GM13977 (cell line): ENCODE measurements at regions not wholly inside any gene's neighbourhood (a gene's known extent, or its start where the extent isn't known, plus 50 kb on each side); places are given as distances from the start of the nearest gene placed in this dataset.

Source experiments
- DNase-seq: peaks from one replicate; pipeline ENCODE4 v3.0.0; 2012; ENCODE audit warnings: low spot score
- CTCF ChIP-seq: IDR thresholded peaks from 2 replicates; pipeline ENCODE4 v1.5.1; 2012; ENCODE audit warnings: mild to moderate bottlenecking, control low read depth; ENCODE audit not compliant: insufficient read depth; ENCODE audit errors: extremely low read depth, missing control alignments
- in situ Hi-C: fragments of 300-500 bp; cut with MboI; formaldehyde crosslinking; loops from one replicate; pipeline ENCODE4 v1.12.0; 2022; ENCODE audit warnings: low sequenced_read_pairs, low pct_unique_long_range_greater_than_20kb, mixed read lengths, inconsistent platforms; ENCODE audit not compliant: unreplicated experiment

- DNase-seq, result no peak
- TF ChIP-seq CTCF, result no peak
- in situ Hi-C loops, result no loop called here
Observed at GRCh38 chr21:26748066-26748465, 97.1 kb downstream of the ADAMTS1 start.

GRCh38 chr21:26747216-26747615 is 98.0 kb downstream of the ADAMTS1 start:
- no peak for TF ChIP-seq CTCF
- in situ Hi-C loops, result no loop called here
- DNase-seq, result no peak

DNA sequence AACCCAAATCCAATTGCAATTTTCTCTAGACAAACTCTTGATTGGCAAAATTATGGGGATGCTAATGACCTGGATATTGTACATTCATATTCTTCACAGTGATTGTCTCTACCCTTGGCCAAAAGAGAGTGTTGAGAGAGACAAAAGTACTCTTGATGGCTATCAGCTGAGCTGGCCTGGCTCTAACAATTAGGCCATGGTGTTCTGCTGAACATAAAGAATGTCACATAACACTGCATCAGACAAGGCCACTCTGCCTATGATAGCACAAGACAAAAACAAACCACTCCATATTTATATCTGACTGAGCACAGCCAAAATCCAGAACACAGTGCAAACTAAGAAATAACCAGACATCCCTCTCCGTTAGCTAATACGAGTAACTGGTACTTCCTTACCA is 101.7 kb downstream of the ADAMTS1 start:
- DNase-seq, result no peak
- no peak for TF ChIP-seq CTCF
- in situ Hi-C loops, result no loop called here

DNA sequence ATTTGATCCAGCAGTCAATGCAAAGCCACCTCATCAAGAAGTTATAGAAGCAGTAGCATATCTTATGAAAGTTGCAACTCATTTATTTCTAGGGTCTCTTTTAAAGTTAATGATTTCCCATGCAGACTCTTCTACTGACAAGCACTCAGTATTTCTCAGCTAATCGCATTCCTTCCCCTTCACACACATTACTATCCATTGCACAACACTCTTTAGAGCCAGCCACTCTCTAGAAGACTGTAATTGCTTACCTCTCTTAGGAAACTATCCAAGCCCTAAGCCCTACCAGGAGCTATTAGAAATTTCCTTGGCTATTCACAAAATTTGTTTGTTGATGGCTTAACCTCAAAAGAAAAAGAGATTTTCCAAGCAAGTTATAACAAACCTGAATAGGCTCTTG is 106.0 kb downstream of the ADAMTS1 start:
- DNase-seq, result no peak
- no peak for TF ChIP-seq CTCF
- in situ Hi-C loops, result no loop called here

- DNase-seq, result no peak
- TF ChIP-seq CTCF, result no peak
- in situ Hi-C loops, result no loop called here
Observed at GRCh38 chr21:26736449-26736848, 108.8 kb downstream of the ADAMTS1 start.

- in situ Hi-C loops, result no loop called here
- no peak for DNase-seq
- TF ChIP-seq CTCF, result peak; percentile 31
Observed at GRCh38 chr21:26732432-26733221, 112.6 kb downstream of the ADAMTS1 start.

DNA sequence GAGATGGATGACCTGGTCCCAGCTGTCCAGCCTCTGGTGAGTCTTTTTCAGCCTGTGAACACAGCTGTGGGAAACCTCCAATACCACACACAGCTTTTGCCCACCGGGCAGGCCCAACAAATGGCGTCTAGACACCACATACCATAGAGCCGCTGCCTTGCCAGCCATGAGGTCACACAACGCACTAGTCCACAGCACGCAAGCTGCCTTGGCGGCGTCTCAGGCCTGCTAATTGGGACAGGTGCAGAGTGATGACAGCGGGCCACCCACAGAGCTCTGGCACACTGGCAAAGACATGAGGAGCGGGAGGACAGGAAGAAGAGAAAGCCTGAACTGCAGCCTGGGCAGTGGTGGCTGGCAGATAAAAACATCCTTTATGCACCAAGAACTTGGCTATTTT is 125.5 kb downstream of the ADAMTS1 start:
- in situ Hi-C loops, result loop anchor here (25.0 kb wide), 2 partner anchors 832 to 1107 kb away; partner anchors contain the start of gene MRPL39
- no peak for TF ChIP-seq CTCF
- no peak for DNase-seq
